ENCODE measurements at regions not wholly inside any gene's neighbourhood (a gene's known extent, or its start where the extent isn't known, plus 50 kb on each side); places are given as distances from the start of the nearest gene placed in this dataset.

GRCh38 chr3:86849991-86850390 lies 141.0 kb downstream of the VGLL3 start:
- TF ChIP-seq CTCF (IDR thresholded peaks at IDR 0.05) (no peak), POLR2A (IDR thresholded peaks at IDR 0.05) (no peak)
